HEK293T (cell line): ENCODE measurements at regions not wholly inside any gene's neighbourhood (a gene's known extent, or its start where the extent isn't known, plus 50 kb on each side); places are given as distances from the start of the nearest gene placed in this dataset.
"Not testable (repeated sequence)": the region's sequence is repeated elsewhere in the genome, so short reads cannot be mapped to it uniquely, and the experiment has no call there.

Source experiments
- FOXA1 ChIP-seq: fragments of 450-650 bp; IDR thresholded peaks from 2 replicates; pipeline ENCODE4 v1.6.1; 2016; ENCODE audit warnings: mild to moderate bottlenecking
- FOXM1 ChIP-seq: fragments of 450-650 bp; IDR thresholded peaks from 2 replicates; pipeline ENCODE4 v1.6.1; 2017; ENCODE audit warnings: mild to moderate bottlenecking, borderline replicate concordance
- TARDBP ChIP-seq: fragments of 450-650 bp; IDR thresholded peaks from 2 replicates; pipeline ENCODE4 v1.6.1; 2016

DNA sequence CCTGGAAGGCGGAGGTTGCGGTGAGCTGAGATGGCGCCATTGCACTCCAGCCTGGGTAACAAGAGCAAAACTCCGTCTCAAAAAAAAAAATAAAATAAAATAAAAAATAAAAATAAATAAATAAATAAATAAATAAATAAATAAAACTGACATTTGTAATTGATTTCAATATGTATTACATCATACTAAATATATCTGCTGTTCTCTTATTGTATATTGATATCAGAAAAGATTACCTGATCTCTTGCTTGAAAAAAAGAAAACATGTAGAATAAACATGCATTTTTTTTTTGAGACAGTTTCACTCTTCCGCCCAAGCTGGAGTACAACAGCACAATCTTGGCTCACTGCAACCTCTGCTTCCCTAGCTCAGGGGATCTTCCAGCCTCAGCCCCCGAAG is 81.0 kb upstream of the JARID2 start:
- not testable (repeated sequence) for TF ChIP-seq TARDBP, FOXM1, FOXA1
